ENCODE measurements at regions not wholly inside any gene's neighbourhood (a gene's known extent, or its start where the extent isn't known, plus 50 kb on each side); places are given as distances from the start of the nearest gene placed in this dataset.

GRCh38 chr5:128876569-128877382, 88.5 kb upstream of the SLC27A6 start:
- H2AFZ ChIP-seq = no peak overlapping the region
- no peak overlapping the region for H3K9ac ChIP-seq
- H3K27ac ChIP-seq = no peak overlapping the region
- no peak for DNase-seq
- H3F3A ChIP-seq (ENCODE audit: insufficient read depth) = no peaks in the 10 kb centered on the region
- in situ Hi-C loops (cut with MboI) = no loop called here
- TF ChIP-seq EZH2 (IDR thresholded peaks at IDR 0.05; ENCODE audit: insufficient read depth, poor library complexity, severe bottlenecking) (no peak), EZH2phosphoT487 (IDR thresholded peaks at IDR 0.05; ENCODE audit: insufficient read depth, low read depth) (no peak)
- no peaks in the 10 kb centered on the region for H3K9me3 ChIP-seq (ENCODE audit: low read depth)
- H3K4me1 ChIP-seq (ENCODE audit: insufficient read depth) = no peaks in the 10 kb centered on the region
- H3K36me3 ChIP-seq (ENCODE audit: low read depth) = no peaks in the 10 kb centered on the region
- H3K9me2 ChIP-seq (ENCODE audit: insufficient read depth) = no peaks in the 10 kb centered on the region
- no peak overlapping the region for H3K4me3 ChIP-seq
- H3K4me2 ChIP-seq (ENCODE audit: unreplicated experiment) = no peak overlapping the region
- no peaks in the 10 kb centered on the region for H3K79me2 ChIP-seq (ENCODE audit: insufficient read depth)
- H3K27me3 ChIP-seq (replicated peaks; ENCODE audit: insufficient read depth) = no peaks in the 10 kb centered on the region
- WGBS, 2 experiments (ENCODE audit: low coverage in 1 of 2, low lambda C conversion rate in 2 of 2, missing lambda C conversion rate in 2 of 2) = 9 to 13% methylated on average over 3 of the region's 3 CpGs
- H4K20me1 ChIP-seq (ENCODE audit: insufficient read depth) = no peaks in the 10 kb centered on the region

- Histone ChIP-seq H3K4me2 (ENCODE audit: unreplicated experiment) (no peak overlapping the region), H3K4me3 (no peak overlapping the region), H3K9me2 (ENCODE audit: insufficient read depth) (no peaks in the 10 kb centered on the region), H3F3A (ENCODE audit: insufficient read depth) (no peaks in the 10 kb centered on the region), H3K27me3 (replicated peaks; ENCODE audit: insufficient read depth) (no peaks in the 10 kb centered on the region), H3K27ac (no peak overlapping the region), H3K36me3 (ENCODE audit: low read depth) (no peaks in the 10 kb centered on the region), H4K20me1 (ENCODE audit: insufficient read depth) (no peaks in the 10 kb centered on the region), H3K9ac (no peak overlapping the region), H2AFZ (no peak overlapping the region), H3K9me3 (ENCODE audit: low read depth) (no peaks in the 10 kb centered on the region), H3K79me2 (ENCODE audit: insufficient read depth) (no peaks in the 10 kb centered on the region), H3K4me1 (ENCODE audit: insufficient read depth) (no peaks in the 10 kb centered on the region)
- TF ChIP-seq EZH2phosphoT487 (IDR thresholded peaks at IDR 0.05; ENCODE audit: insufficient read depth, low read depth) (no peak), EZH2 (IDR thresholded peaks at IDR 0.05; ENCODE audit: insufficient read depth, poor library complexity, severe bottlenecking) (no peak)
- 28 to 42% methylated on average over 4 of the region's 4 CpGs for WGBS, 2 experiments (ENCODE audit: low coverage in 1 of 2, low lambda C conversion rate in 2 of 2, missing lambda C conversion rate in 2 of 2)
- in situ Hi-C loops (cut with MboI) = no loop called here
- DNase-seq = no peak
Observed at GRCh38 chr5:128877476-128877875, 87.8 kb upstream of the SLC27A6 start.

- DNase-seq = no peak
- H3K36me3 ChIP-seq (ENCODE audit: low read depth) = no peaks in the 10 kb centered on the region
- H4K20me1 ChIP-seq (ENCODE audit: insufficient read depth) = no peaks in the 10 kb centered on the region
- H3K4me1 ChIP-seq (ENCODE audit: insufficient read depth) = no peaks in the 10 kb centered on the region
- no peaks in the 10 kb centered on the region for H3K27me3 ChIP-seq (replicated peaks; ENCODE audit: insufficient read depth)
- H2AFZ ChIP-seq = no peak overlapping the region
- H3K9me3 ChIP-seq (ENCODE audit: low read depth) = no peaks in the 10 kb centered on the region
- H3K4me2 ChIP-seq (ENCODE audit: unreplicated experiment) = no peak overlapping the region
- no peaks in the 10 kb centered on the region for H3K79me2 ChIP-seq (ENCODE audit: insufficient read depth)
- H3K9me2 ChIP-seq (ENCODE audit: insufficient read depth) = no peaks in the 10 kb centered on the region
- H3K9ac ChIP-seq = no peak overlapping the region
- no peak for TF ChIP-seq EZH2phosphoT487 (IDR thresholded peaks at IDR 0.05; ENCODE audit: insufficient read depth, low read depth)
- TF ChIP-seq EZH2 (IDR thresholded peaks at IDR 0.05; ENCODE audit: insufficient read depth, poor library complexity, severe bottlenecking) = no peak
- H3K4me3 ChIP-seq = no peak overlapping the region
- WGBS, 2 experiments (ENCODE audit: low coverage in 1 of 2, low lambda C conversion rate in 2 of 2, missing lambda C conversion rate in 2 of 2) = 7 to 11% methylated on average over 4 of the region's 4 CpGs
- no peak overlapping the region for H3K27ac ChIP-seq
- in situ Hi-C loops (cut with MboI) = no loop called here
- H3F3A ChIP-seq (ENCODE audit: insufficient read depth) = no peaks in the 10 kb centered on the region
Observed at GRCh38 chr5:128881502-128882018, 83.7 kb upstream of the SLC27A6 start.

- Histone ChIP-seq H3K27ac (no peak overlapping the region), H3K4me3 (no peak overlapping the region), H2AFZ (no peak overlapping the region), H3K9me2 (ENCODE audit: insufficient read depth) (no peaks in the 10 kb centered on the region), H4K20me1 (ENCODE audit: insufficient read depth) (no peaks in the 10 kb centered on the region), H3K9ac (no peak overlapping the region), H3F3A (ENCODE audit: insufficient read depth) (no peaks in the 10 kb centered on the region), H3K36me3 (ENCODE audit: low read depth) (no peaks in the 10 kb centered on the region), H3K4me1 (ENCODE audit: insufficient read depth) (no peaks in the 10 kb centered on the region), H3K79me2 (ENCODE audit: insufficient read depth) (no peaks in the 10 kb centered on the region), H3K27me3 (replicated peaks; ENCODE audit: insufficient read depth) (no peaks in the 10 kb centered on the region), H3K9me3 (ENCODE audit: low read depth) (no peaks in the 10 kb centered on the region), H3K4me2 (ENCODE audit: unreplicated experiment) (no peak overlapping the region)
- DNase-seq = no peak
- TF ChIP-seq EZH2 (IDR thresholded peaks at IDR 0.05; ENCODE audit: insufficient read depth, poor library complexity, severe bottlenecking) (no peak), EZH2phosphoT487 (IDR thresholded peaks at IDR 0.05; ENCODE audit: insufficient read depth, low read depth) (no peak)
- in situ Hi-C loops (cut with MboI) = no loop called here
Observed at GRCh38 chr5:128885649-128886255, 79.5 kb upstream of the SLC27A6 start.
